SK-N-SH (cell line): ENCODE measurements at regions not wholly inside any gene's neighbourhood (a gene's known extent, or its start where the extent isn't known, plus 50 kb on each side); places are given as distances from the start of the nearest gene placed in this dataset.

Source experiments
- CTCF ChIA-PET: fragments of 300-600, 350-600 bp; formaldehyde crosslinking; extraction: SDS; loops from one replicate; lab custom pipeline; 2021; lab: Yijun Ruan, JAX
- POLR2A ChIA-PET: fragments of 350-600 bp; sonication (Branson Sonifier 250); formaldehyde crosslinking; extraction: SDS; loops from one replicate; lab custom pipeline; 2020; ENCODE audit warnings: antibody characterized with exemption, inconsistent platforms; lab: Yijun Ruan, JAX
- DNase-seq: peaks from one replicate; pipeline ENCODE4 v3.0.0; 2012
- H2AFZ ChIP-seq: fragments of 200-600 bp; sonication (generic); 2 replicates; pipeline ENCODE4 v1.8.1; 2016; ENCODE audit warnings: antibody characterized with exemption, mild to moderate bottlenecking, low read depth
- H3F3A ChIP-seq: fragments of 200-600 bp; sonication (generic); replicated peaks from 2 replicates; pipeline ENCODE3; 2016; ENCODE audit warnings: antibody characterized with exemption, mild to moderate bottlenecking; ENCODE audit not compliant: insufficient read depth
- H3K27ac ChIP-seq, 2 experiments: fragments of 200-500 bp in 1 of 2; fragments of 200-600 bp in 1 of 2; sonication (Bioruptor generic) in 1 of 2; sonication (generic), shearing (Covaris generic) in 1 of 2; 2 replicates each; pipeline versions ENCODE4 v1.5.1 to v1.6.1; 2014 to 2016; ENCODE audit warnings: low read depth in 2 of 2, inconsistent platforms in 1 of 2, low read length in 1 of 2, mild to moderate bottlenecking in 1 of 2, mixed read lengths in 1 of 2
- H3K27me3 ChIP-seq: fragments of 200-600 bp; sonication (generic), shearing (Covaris generic); 2 replicates; pipeline ENCODE4 v1.6.1; 2016; ENCODE audit warnings: mixed run types; ENCODE audit not compliant: insufficient read depth
- H3K36me3 ChIP-seq, 2 experiments: fragments of 200-500 bp in 1 of 2; fragments of 200-600 bp in 1 of 2; sonication (Bioruptor generic) in 1 of 2; sonication (generic) in 1 of 2; replicated peaks in 1 of 2; 2 replicates each; pipeline versions ENCODE3 to v1.5.1; 2014 to 2016; ENCODE audit warnings: low read length in 1 of 2, mild to moderate bottlenecking in 1 of 2; ENCODE audit not compliant: insufficient read depth in 2 of 2, control insufficient read depth in 1 of 2
- H3K4me1 ChIP-seq, 2 experiments: fragments of 200-500 bp in 1 of 2; fragments of 200-600 bp in 1 of 2; sonication (Bioruptor generic) in 1 of 2; sonication (generic), shearing (Covaris generic) in 1 of 2; 2 replicates each; pipeline versions ENCODE4 v1.5.1 to v1.6.1; 2014 to 2016; ENCODE audit warnings: low read depth in 1 of 2, low read length in 1 of 2, mixed run types in 1 of 2; ENCODE audit not compliant: insufficient read depth in 2 of 2, control insufficient read depth in 1 of 2
- H3K4me2 ChIP-seq: fragments of 200-600 bp; sonication (generic), shearing (Covaris generic); 2 replicates; pipeline ENCODE4 v1.6.1; 2017; ENCODE audit warnings: mixed run types
- H3K4me3 ChIP-seq, 2 experiments: fragments of 200-500 bp in 1 of 2; fragments of 200-600 bp in 1 of 2; sonication (Bioruptor generic) in 1 of 2; sonication (generic), shearing (Covaris generic) in 1 of 2; 2 replicates each; pipeline versions ENCODE4 v1.5.1 to v1.8.1; 2014 to 2016; ENCODE audit warnings: low read depth in 2 of 2, inconsistent platforms in 1 of 2, low read length in 1 of 2, mild to moderate bottlenecking in 1 of 2, mixed read lengths in 1 of 2, moderate library complexity in 1 of 2
- H3K79me2 ChIP-seq: fragments of 200-600 bp; sonication (generic); 2 replicates; pipeline ENCODE4 v1.8.1; 2017; ENCODE audit warnings: mild to moderate bottlenecking; ENCODE audit not compliant: insufficient read depth
- H3K9ac ChIP-seq: fragments of 200-600 bp; sonication (generic); 2 replicates; pipeline ENCODE4 v1.6.1; 2017; ENCODE audit warnings: mixed run types
- H3K9me2 ChIP-seq: fragments of 200-600 bp; sonication (generic); 2 replicates; pipeline ENCODE4 v1.6.1; 2017; ENCODE audit warnings: mixed run types
- H3K9me3 ChIP-seq: fragments of 200-600 bp; sonication (generic); 2 replicates; pipeline ENCODE4 v1.6.1; 2017; ENCODE audit warnings: mixed run types, mild to moderate bottlenecking, moderate library complexity
- H4K20me1 ChIP-seq: fragments of 200-600 bp; sonication (generic); 2 replicates; pipeline ENCODE4 v1.6.1; 2017; ENCODE audit warnings: mild to moderate bottlenecking, mixed run types; ENCODE audit not compliant: insufficient read depth
- CHD2 ChIP-seq: fragments of 150-350 bp; IDR thresholded peaks from 2 replicates; pipeline ENCODE4 v1.6.1; 2018; ENCODE audit warnings: low read length; ENCODE audit not compliant: partially characterized antibody
- EP300 ChIP-seq, 2 experiments: IDR thresholded peaks; 2 replicates each; pipeline versions ENCODE4 v1.4.0 to v1.6.1; 2012; ENCODE audit warnings: borderline replicate concordance in 1 of 2, low read depth in 1 of 2, low read length in 1 of 2
- FOSL2 ChIP-seq: IDR thresholded peaks from 2 replicates; pipeline ENCODE4 v1.4.0; 2012; ENCODE audit warnings: low read depth, mild to moderate bottlenecking, moderate library complexity, borderline replicate concordance
- GABPA ChIP-seq: IDR thresholded peaks from 2 replicates; pipeline ENCODE4 v1.4.0; 2012; ENCODE audit warnings: low read depth, mild to moderate bottlenecking
- IRF3 ChIP-seq: fragments of 150-350 bp; IDR thresholded peaks from 2 replicates; pipeline ENCODE4 v1.6.1; 2016; ENCODE audit warnings: mild to moderate bottlenecking, low read depth, low read length
- MEF2A ChIP-seq: IDR thresholded peaks from 2 replicates; pipeline ENCODE4 v1.4.0; 2012; ENCODE audit warnings: low read depth, borderline replicate concordance
- MXI1 ChIP-seq: IDR thresholded peaks from 2 replicates; pipeline ENCODE4 v1.6.1; 2012; ENCODE audit warnings: mild to moderate bottlenecking, low read depth, low read length, improper control_type of control experiment
- REST ChIP-seq: IDR thresholded peaks from 2 replicates; pipeline ENCODE4 v1.6.1; 2012; ENCODE audit warnings: mild to moderate bottlenecking, low read depth, low read length, moderate library complexity
- RXRA ChIP-seq: IDR thresholded peaks from 2 replicates; pipeline ENCODE4 v1.4.0; 2012; ENCODE audit warnings: low read depth, mild to moderate bottlenecking, borderline replicate concordance
- SIN3A ChIP-seq: IDR thresholded peaks from 2 replicates; pipeline ENCODE4 v1.6.1; 2012; ENCODE audit warnings: low read depth, mild to moderate bottlenecking, low read length, moderate library complexity, borderline replicate concordance
- SMC3 ChIP-seq: IDR thresholded peaks from 2 replicates; pipeline ENCODE4 v1.6.1; 2012; ENCODE audit warnings: low read depth, low read length, improper control_type of control experiment
- TCF12 ChIP-seq: IDR thresholded peaks from 2 replicates; pipeline ENCODE4 v1.4.0; 2012
- USF1 ChIP-seq: IDR thresholded peaks from 2 replicates; pipeline ENCODE4 v1.4.0; 2012; ENCODE audit warnings: low read depth, borderline replicate concordance
- ZBTB33 ChIP-seq: IDR thresholded peaks from 2 replicates; pipeline ENCODE4 v1.4.0; 2012; ENCODE audit warnings: low read depth, borderline replicate concordance
- WGBS: methylation state at CpG from one replicate; pipeline ENCODE4 v1.1.6; 2017; ENCODE audit warnings: low lambda C conversion rate; 5-methylcytosine and 5-hydroxymethylcytosine counted together

- no peak for TF ChIP-seq REST
- TF ChIP-seq FOSL2 = no peak
- TF ChIP-seq CHD2 = no peak
- no peak for TF ChIP-seq EP300 (IDR thresholded peaks at IDR 0.05; ENCODE audit: borderline replicate concordance in 1 of 2, low read depth in 1 of 2, low read length in 1 of 2)
- no peak for TF ChIP-seq MXI1
- TF ChIP-seq SMC3 = no peak
- no peak for TF ChIP-seq TCF12
- TF ChIP-seq USF1 = no peak
- TF ChIP-seq, all 33 proteins: peak for 0
- Histone ChIP-seq H3K4me1 (peaks cover 5 to 26% of the 10 kb centered on the region in 2 experiments; a peak in 3 of 4 replicates), H3F3A (no peaks in the 10 kb centered on the region), H3K27me3 (no peaks in the 10 kb centered on the region), H3K4me3 (no peak overlapping the region), H3K9me2 (no peaks in the 10 kb centered on the region), H3K9ac (no peak overlapping the region), H3K36me3 (no peaks in the 10 kb centered on the region), H4K20me1 (no peaks in the 10 kb centered on the region), H2AFZ (no peak overlapping the region), H3K9me3 (no peaks in the 10 kb centered on the region), H3K27ac (peak overlapping the region in 1 of 2 experiments; percentile 100; a peak in 2 of 4 replicates), H3K79me2 (no peaks in the 10 kb centered on the region), H3K4me2 (no peak overlapping the region)
- ChIA-PET CTCF (interaction anchor here (1.0 to 4.8 kb wide), 20 partner anchors 8 to 1269 kb away, joined by 3 to 92 read pairs (median 9); partner anchors contain the start of gene BTG1), POLR2A (interaction anchor here (2.2 to 2.5 kb wide), 2 partner anchors 31 to 762 kb away, joined by 15 to 66 read pairs; partner anchors contain the start of gene BTG1)
- 68% methylated on average over 3 of the region's 3 CpGs for WGBS
- DNase-seq = no peak
Measured at GRCh38 chr12:91383099-91383498, 200.5 kb upstream of the DCN start.

GRCh38 chr12:91382081-91382543, 199.5 kb upstream of the DCN start:
- peak overlapping the region; percentile 75 for H2AFZ ChIP-seq
- peak overlapping the region; percentile 69 to 100 for H3K27ac ChIP-seq
- no peaks in the 10 kb centered on the region for H4K20me1 ChIP-seq
- 2% methylated on average over 4 of the region's 4 CpGs for WGBS
- H3K4me3 ChIP-seq = peak overlapping the region; percentile 52 to 63
- POLR2A ChIA-PET = interaction anchor here (0.6 to 2.5 kb wide), 7 partner anchors 32 to 1188 kb away, joined by 3 to 66 read pairs (median 6); partner anchors contain the start of gene BTG1
- H3K9me2 ChIP-seq = no peaks in the 10 kb centered on the region
- H3K9me3 ChIP-seq = no peaks in the 10 kb centered on the region
- peaks cover 5 to 23% of the 10 kb centered on the region in 2 experiments; a peak in 3 of 4 replicates for H3K4me1 ChIP-seq
- H3K4me2 ChIP-seq = peak overlapping the region; percentile 83
- H3K36me3 ChIP-seq = no peaks in the 10 kb centered on the region
- no peaks in the 10 kb centered on the region for H3F3A ChIP-seq
- CTCF ChIA-PET = interaction anchor here (0.5 to 4.8 kb wide), 112 partner anchors 9 to 1821 kb away, joined by 3 to 92 read pairs (median 4); partner anchors contain the start of genes BTG1 and EEA1
- DNase-seq = peak; percentile 22
- H3K9ac ChIP-seq = peak overlapping the region; percentile 61
- no peaks in the 10 kb centered on the region for H3K79me2 ChIP-seq
- no peaks in the 10 kb centered on the region for H3K27me3 ChIP-seq
- TF ChIP-seq REST (no peak), GABPA (no peak), MEF2A (no peak), ZBTB33 (no peak), TCF12 (no peak), RXRA (no peak), SIN3A (no peak), IRF3 (no peak)
